ELR (cell line): ENCODE measurements at regions not wholly inside any gene's neighbourhood (a gene's known extent, or its start where the extent isn't known, plus 50 kb on each side); places are given as distances from the start of the nearest gene placed in this dataset.

Experiments
- DNase-seq: peaks from one replicate; pipeline ENCODE4 v3.0.0-alpha.2; 2015; ENCODE audit warnings: low read depth

DNA sequence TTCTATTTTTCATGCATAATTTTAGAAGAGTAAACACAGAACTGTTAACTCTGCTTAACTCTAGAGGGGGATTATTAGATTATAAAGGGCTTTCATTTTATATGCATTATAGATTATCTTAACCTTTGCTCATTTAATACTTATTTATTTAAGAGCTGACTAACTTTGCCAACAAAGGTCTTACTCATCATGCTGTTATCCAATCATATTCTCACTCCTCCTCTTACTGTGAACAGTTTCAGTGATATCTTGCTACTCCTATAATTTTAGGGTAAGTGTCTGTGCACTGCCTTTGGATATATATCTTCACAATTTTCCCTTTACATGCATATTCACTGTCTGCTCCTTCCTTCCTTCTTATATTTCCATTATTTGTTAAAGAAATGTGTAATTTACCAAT, 1814.9 kb downstream of the STIM2 start:
- DNase-seq = peak; percentile 47

DNA sequence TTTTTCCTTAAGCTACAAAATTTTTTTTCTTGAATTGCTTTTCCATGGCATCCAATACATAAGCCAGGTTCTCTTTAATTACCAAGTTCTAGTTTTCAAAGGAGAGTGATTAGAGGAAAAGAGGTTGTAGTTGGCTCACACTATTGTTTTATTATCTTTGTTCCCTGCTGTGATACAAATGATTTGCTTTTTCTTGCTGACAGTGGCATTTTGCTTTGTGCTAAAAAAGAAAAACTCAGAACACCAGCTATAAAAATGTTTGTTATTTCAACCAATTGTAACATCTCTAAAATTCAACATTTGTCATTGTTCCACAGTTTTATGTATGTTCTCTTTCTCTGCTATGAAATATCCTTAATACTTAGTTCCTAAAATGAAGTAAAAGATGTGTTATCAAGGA, 1817.2 kb downstream of the STIM2 start:
- no peak for DNase-seq

DNA sequence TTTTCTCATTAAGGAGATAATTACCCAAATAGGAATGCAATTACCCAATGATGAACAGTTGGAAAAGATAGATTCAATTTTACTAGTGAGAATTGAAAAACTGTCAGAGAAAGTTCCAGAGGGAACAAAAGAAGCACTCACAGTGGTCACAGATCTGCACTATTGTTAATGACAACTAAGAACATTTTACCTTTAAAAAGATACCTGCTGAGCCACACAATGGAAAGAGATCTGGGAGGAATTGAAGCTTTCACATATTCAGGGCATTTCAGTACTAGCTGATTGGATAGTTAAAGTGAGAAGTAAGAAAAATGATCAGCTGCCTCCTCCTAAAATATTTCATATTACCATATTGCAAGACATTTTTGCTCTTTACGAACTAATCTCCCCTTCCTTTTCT, 1822.2 kb downstream of the STIM2 start:
- no peak for DNase-seq

DNA sequence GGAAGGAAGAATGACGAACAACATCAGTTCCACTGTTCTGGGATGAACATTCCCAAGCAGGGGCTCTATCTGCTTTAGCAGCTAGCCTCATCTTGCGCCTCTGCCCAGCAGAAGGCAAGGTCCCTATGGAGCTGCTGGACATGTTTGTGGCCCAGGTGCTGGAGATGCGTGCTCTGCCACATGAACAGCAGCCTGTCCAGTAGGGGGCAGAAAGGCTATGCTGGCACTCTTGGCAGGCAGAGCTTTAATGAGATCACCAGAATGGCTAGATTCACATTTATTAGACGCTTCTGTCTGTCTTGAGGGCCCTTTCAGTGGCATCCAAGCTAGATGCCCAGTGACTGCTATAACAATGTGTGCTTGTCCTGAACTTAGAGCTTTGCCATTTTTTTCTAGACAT, 1826.0 kb downstream of the STIM2 start:
- DNase-seq = peak; percentile 56

DNA sequence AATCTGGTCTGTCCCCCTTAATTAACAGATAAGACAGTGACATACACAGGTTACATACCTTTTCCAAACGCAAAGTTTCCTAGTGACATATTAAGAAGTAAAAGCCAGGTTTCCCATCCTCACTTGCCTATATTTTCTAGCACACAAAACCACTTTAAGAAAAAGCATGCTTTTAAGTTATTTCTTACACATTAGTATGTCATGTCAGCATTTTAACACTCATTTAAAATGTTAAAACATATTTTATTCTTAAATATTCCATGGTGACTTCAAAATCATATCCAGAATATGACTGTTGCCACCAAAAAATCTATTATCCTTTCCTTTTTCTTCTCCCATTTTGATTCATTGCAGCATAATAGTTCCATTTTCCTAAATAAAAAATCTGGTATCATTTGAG, 1830.2 kb downstream of the STIM2 start:
- no peak for DNase-seq

DNA sequence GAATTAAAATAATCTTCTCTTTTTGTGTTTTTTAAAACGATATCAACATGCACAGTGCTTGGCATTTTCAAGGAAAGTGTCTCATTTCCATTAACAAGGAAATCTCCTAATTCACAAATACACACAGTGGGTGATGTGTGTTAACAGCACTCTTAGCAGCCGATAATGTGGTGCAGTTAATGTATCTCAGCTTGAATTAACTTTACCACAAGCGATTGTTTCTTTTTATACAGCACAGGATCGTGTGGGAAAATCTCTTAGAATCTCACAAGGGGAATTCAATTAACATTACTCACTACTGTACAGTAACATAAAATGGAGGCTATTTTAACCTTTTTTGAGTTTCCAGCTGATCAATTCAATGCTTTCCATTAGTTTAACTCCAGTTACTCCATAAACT, 1841.9 kb downstream of the STIM2 start:
- DNase-seq = no peak

DNA sequence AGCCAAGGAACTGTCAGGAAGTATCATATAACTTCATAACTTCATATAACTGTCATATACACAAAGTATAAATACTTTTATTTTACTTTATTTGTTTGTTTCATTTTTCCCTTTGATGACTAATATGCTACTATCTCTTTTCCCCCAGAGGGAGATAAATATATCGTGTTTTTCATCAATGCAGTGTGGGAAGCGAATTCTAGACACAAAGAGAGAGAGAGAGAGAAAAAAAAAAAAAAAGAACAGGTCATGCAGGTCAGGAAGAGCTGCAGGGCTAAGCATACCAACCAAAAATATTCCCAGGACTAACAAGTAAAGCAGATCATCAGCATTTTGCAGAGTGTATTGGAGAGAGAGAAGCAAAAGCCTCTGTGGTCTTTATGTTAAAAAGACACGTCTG, 1849.2 kb downstream of the STIM2 start:
- peak; percentile 34 for DNase-seq

DNA sequence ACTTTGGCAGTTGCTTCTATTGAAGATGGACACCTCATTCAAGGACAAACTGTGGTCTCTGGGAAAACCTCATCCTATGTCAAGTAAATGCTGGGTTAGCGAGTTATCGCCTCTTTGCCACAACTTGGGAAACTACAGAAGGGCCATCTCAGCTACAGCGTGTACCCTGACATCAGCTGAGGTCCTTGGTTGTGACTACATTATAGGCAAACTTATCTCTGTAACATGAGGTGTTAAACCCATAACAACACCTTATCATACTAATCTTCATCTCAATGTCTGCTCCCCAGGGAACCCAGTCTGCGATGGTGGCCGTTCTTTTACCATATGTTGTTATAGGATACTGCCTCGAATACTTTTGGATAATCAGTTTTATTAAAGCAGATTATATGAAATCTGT, 1862.7 kb downstream of the STIM2 start:
- no peak for DNase-seq

DNA sequence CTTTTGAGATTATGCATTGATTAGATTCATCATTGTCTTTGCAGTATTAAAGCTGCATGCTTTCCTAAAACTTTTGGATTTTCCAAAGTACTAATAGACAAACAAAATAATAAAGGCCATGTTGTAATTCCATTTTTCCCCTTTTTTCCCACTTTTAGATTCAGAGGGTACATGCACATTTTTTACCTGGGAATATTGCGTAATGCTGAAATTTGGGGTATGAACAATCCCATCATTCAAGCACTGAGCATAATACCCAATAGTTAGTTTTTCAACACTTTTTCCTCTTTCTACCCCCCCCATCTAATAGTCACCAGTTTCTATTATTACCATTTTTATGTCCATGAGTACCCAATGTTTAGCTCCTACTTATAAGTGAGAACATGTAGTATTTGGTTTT, 1863.6 kb downstream of the STIM2 start:
- no peak for DNase-seq

DNA sequence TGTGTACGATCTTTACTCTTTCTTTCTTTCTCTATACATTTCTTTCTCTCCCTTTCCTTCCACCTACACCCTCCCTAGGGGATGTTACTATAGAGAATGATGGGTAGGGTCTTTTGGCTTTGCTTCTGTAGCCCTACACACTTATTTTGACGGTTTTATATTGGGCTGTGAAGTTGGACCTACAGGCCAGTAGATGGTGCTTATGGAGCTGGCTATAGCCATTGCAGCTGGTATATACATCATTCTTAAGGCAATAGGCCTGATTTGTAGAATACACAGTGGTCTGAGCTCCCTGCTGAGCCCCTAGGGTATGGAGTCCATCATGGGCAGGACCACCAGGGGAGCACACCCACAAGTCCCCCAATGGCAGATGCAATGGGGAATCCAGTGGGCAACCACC, 1869.7 kb downstream of the STIM2 start:
- DNase-seq = peak; percentile 6

DNA sequence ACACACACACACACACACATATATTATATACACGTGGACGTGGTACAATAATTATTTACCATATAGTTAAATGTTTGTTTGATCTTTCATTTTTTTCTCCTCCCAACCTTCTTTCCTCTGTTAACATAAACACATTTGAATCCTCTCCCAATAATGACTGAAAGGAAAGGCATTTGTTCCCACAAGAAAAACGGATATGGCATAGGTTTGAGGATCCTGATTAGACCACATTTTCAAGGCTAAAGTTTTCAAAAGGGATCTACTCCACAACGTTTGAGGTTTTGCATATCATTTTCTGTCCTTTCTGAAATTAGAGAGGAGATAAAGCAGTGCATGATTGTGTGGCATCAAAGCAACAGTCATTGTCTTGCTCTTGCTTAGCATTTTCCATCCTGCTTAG, 1883.4 kb downstream of the STIM2 start:
- DNase-seq = peak; percentile 11

DNA sequence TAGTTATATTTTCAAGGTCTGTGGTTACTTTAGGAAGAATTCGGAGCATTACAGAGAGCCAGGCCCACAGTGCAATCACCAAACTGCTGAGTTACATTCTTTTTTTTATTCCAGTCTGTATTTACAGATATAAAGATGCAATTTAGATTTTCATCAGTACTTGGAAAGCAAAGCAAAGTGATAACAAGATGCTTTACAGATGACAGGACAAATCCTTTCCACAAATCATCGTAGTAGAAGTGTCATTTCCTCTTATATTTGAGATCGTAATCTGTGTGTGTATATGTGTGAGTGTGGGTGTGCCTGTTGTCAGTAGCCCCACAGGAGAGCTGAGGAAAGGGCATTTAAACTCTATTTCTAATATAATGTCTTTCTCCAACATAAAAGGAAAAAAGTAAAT, 1893.7 kb downstream of the STIM2 start:
- DNase-seq = peak; percentile 27

DNA sequence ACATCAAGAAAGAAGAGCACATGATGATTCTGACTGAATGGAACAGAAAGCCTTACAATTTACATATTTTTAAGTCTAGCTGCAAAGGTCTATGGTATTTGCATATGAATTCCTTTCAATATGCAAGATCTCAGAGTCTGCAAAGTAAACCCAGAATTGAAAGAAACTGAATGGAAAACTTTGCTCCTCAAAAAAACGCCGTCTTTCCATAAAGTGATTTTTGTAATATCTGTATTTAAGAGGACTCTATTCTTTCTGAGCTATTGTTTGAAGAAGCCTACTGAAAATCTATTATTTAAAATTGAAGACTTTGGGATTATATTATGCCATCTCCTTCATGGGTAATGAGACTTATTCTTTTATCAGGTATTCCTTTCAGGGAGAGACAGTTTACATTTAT, 1894.4 kb downstream of the STIM2 start:
- no peak for DNase-seq

DNA sequence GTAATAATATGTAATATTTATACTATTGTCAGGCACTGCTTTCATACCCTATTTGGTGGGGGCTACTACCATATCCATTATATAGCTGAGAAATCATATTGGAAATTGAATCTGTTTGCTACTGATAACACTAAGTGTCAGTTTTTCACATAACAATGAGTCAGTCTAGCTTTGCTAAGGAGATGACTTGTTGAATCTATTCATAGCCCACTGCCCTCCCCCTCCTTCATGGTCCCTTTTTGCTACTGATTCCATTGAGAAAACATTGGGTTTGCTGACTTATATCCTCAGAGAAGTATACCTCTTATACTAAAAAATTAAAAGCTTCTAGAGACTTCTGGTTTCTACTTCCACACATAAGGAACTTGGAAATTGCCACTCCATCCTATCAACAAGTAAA, 1898.4 kb downstream of the STIM2 start:
- no peak for DNase-seq

DNA sequence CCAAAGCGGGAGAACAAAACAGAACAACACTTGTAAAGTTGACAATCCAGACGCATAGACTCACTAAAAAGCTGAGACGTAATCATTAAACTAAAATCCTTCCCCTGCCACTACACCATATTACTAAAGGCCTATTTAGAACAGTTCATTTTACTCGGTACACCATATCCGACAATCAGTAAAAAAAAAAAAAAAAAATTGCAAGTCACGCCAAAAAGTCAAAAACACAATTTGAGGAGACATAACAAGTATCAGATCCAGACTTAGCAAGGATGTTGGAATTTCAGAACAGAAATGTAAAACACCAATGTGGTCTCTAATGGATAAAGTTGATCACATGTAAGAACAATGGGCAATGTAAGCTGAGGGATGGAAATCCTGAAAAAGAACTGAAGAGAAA, 1899.4 kb downstream of the STIM2 start:
- no peak for DNase-seq

DNA sequence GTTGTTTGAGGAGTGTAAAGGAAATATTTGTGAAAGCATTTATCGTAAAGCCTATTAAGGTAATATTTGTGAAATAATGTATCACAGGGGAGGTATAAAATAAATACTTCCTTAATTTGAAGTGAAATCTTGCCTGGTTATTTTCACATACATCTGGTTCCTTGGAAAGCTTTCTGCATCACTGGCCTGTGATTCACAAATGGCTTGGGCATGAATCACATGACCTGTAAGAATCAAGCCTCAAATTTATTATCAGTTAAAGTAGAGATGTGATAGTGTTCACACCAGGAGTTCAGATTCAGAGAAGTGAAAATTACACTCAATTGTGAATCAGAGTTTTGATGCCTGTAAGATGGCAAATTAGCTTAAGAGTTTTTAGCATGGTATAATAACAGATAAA, 1911.4 kb downstream of the STIM2 start:
- DNase-seq = peak; percentile 77

DNA sequence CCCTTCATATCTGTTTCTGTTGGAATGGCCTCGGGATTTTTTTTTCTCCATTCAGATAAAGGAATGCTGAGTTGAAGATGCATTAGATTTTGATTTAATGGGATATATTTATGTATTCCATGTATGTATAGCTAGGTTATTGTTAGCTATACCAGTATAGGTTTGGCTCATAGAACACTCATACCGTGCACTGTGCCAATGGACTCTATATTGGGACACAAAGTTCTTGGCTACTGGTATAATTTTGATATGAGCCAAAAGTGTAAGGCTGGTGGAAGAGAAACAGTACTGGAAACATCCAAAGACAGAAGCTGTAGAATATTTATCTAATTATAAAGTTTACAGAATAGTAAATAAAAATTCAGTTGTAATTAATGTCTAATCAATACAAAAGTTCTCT, 1912.1 kb downstream of the STIM2 start:
- no peak for DNase-seq

DNA sequence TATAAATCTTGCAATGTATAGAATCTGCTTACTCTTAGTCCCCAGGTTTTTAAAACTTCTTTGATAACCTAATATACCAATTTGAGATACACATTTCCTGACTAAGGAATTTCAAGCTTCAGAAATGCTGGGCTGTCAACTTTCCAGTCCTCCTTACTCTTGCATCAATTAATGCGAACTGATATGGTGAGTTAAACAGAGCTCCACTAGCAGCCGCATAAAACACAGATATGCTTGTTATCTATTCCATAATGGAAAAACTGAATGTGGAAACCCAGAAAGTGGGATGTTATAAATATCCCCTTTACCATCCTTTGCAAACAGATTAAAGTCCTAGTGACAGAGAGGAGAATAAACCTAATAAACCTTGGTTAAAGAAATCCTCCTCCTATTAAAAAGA, 1913.7 kb downstream of the STIM2 start:
- no peak for DNase-seq

DNA sequence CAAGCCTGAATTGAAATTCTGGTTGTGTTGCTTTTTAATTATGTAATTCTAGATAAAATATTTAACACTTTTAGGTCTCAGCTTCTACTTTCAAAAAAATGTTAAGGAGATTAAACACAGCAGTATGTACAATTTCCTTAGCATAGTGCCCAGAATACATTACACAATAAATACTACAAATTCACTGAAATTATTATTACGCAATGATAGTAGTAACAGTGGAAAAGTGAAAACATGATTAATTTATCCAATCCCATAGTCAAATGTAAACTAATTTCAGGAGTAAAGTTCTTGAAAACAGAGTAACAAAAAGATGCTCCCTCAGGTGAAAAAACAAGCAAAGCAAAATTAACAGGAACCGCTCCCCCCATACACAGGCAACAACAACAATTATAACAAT, 1915.4 kb downstream of the STIM2 start:
- no peak for DNase-seq

DNA sequence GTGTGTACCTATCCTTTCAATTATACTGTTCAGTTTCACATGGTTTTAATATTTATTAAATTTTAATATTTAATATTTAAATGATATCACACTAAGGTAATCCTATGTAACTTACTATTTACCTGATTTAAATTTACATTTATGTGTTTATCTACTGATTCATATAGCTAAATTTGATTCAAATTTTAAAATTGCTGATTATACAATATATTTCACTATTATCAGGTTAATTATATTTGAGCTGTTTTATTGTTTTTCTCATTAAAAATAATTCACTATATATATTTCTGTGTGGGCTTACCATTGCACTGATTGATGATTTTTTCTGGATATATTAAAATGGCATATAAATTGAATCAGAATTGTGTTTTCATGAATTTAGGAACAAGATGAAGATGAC, 1923.5 kb downstream of the STIM2 start:
- no peak for DNase-seq

DNA sequence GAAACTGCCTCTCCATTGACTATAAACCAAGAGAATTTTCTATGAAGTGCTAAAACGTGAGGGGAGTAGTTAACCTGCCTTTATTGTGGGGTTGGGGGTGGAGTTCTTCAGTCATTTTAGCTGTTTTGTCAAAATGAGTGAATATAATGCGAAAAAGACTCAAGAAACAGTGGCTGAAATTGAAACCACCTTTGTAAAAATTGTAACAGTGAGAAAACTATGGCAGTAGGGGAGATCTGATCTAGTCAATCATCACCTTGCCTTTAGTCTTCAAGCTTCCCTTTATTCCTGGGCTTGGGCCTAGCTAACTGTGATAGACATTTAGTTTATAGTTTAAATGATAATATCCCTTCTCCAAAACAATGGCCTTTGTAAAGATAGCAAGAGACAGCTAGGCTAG, 1927.3 kb downstream of the STIM2 start:
- no peak for DNase-seq

DNA sequence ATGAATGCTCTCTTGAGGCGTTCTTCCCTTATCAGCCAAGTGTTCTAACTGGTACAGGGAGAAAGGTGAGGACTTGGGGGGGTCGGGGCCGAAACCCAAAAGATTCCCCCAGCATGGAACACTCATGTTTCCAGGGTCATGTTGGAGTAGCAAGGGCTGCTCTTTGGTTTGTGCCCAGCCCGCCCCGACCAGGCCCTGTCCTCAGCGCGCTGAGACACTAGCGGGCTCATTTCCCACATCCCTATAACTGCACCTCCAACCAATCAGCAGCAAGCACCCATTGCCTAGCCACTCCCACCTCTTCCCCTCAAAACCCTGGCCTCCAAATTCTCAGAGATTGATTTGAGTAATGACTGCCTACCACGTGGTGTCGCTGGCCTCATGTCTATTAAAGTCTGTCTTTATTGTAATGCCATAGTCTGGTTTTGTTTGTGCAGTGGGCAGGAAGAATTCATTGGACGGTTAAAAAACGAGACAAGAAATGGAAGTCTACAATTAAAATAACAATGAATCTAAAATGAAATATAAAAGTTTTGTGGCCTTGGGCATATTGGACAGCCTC, 1928.4 kb downstream of the STIM2 start:
- no peak for DNase-seq

DNA sequence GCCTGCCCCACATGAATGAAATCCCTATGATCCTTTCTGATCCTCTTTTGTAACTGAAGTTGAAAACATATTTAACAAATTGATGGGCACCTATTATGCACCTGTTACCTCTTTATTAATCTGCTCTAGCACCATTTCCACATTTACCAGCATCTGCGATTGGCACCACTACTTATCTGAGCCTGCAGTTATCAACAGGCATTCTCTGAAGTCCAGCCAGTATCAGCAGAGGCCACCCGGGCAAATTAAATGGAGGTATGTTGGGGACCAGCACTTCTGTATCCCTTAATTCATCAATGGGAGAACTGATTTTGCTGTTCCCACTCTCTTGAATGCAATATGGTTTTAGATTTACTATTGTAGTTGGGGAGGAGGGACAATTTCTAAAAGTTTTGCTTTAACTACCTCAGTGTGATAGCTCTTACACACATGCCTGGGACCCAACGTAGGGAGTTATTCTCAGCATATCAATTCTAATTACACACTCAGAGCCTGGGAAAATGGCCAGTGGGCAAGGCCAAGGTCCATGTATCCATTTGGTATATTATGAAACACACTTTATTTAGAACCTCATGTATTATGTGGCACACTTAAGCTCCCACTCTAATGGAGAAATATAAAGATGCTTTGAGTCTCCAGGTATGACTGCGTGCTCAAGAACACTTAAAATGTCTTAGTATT, 1927.1 kb upstream of the PCDH7 start:
- DNase-seq = no peak

DNA sequence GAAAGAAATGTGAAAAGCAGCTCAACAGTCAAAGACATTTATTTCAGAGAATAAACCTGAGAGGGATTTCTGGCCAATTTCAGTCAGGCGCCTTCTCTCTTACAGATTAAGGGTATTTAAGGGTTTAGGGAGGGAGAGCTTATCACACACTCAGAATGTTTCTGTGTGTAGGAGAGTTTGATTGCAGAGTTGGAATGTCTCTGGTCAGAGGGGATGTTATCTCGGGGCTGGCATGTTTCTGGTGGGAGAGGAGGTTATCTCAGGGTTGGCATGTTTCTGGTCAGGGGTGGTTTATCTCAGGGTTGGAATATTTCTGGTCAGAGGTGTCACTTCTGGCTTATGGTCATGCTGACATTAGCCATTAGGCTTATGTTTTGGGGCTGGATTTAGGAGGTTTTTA, 1920.5 kb upstream of the PCDH7 start:
- no peak for DNase-seq

DNA sequence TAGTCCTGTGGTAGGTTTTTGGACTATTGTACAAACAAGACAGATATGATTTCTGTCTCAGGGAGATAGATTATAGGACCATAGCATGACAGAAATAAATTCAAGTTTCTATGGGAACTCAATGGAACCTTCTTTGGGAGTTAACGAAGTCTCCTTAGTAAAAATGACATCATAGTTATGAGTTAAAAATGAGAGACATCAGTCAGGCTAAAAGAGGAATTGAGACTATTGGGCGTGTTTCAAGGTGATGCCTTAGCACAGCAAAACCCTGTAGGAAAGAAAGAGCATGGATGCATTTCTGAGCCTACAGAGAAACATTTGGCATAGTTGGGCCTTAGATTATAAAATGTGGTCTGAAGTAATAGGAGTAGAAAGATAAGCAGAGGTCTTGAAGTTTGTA, 1909.1 kb upstream of the PCDH7 start:
- DNase-seq = no peak
